Activated T-helper 1 cell treated with anti-CD3 and anti-CD28 coated beads, Interleukin-12 subunit alpha, Interleukin-12 subunit beta, Interleukin-2, Interleukin-4 antibody, amounts not matched to agents 30 ng/mL and 10 ng/mL and 1 ng/mL, durations not matched to agents 14 hours and 24 hours and 36 hours (primary cell): ENCODE measurements at regions not wholly inside any gene's neighbourhood (a gene's known extent, or its start where the extent isn't known, plus 50 kb on each side); places are given as distances from the start of the nearest gene placed in this dataset.

ENCODE experiments used
- DNase-seq: peaks from one replicate; pipeline ENCODE4 v3.0.0; 2021; ENCODE audit warnings: low spot score
- H3K27ac Mint-ChIP-seq: one replicate; pipeline ENCODE4 v1.8.0; 2021; ENCODE audit warnings: mild to moderate bottlenecking, mixed read lengths
- H3K27me3 Mint-ChIP-seq: one replicate; pipeline ENCODE4 v1.8.0; 2022; ENCODE audit warnings: mild to moderate bottlenecking, moderate library complexity, mixed read lengths; ENCODE audit not compliant: insufficient read depth
- H3K36me3 Mint-ChIP-seq: one replicate; pipeline ENCODE4 v1.8.0; 2021; ENCODE audit warnings: low read depth, mixed read lengths
- H3K4me1 Mint-ChIP-seq: one replicate; pipeline ENCODE4 v1.8.0; 2021; ENCODE audit warnings: low read depth, mixed read lengths
- H3K4me3 Mint-ChIP-seq: one replicate; pipeline ENCODE4 v1.8.0; 2021; ENCODE audit warnings: mild to moderate bottlenecking, moderate library complexity, mixed read lengths
- H3K9me3 Mint-ChIP-seq: one replicate; pipeline ENCODE4 v1.8.0; 2021; ENCODE audit warnings: mixed read lengths
- intact Hi-C: fragments of 100-400 bp; cut with micrococcal nuclease; formaldehyde crosslinking; loops from one replicate; pipeline ENCODE4 v1.15.1; 2024

GRCh38 chr5:128635379-128635778 lies 97.3 kb upstream of the FBN2 start:
- no peak for DNase-seq
- Mint-ChIP-seq H3K4me3 (no peak overlapping the region), H3K27ac (no peak overlapping the region), H3K4me1 (no peaks in the 10 kb centered on the region), H3K27me3 (no peaks in the 10 kb centered on the region), H3K9me3 (no peaks in the 10 kb centered on the region), H3K36me3 (no peaks in the 10 kb centered on the region)
- intact Hi-C loops, result no loop called here

- Mint-ChIP-seq H3K27ac (no peak overlapping the region), H3K4me3 (no peak overlapping the region), H3K36me3 (no peaks in the 10 kb centered on the region), H3K27me3 (no peaks in the 10 kb centered on the region), H3K9me3 (no peaks in the 10 kb centered on the region), H3K4me1 (no peaks in the 10 kb centered on the region)
- intact Hi-C loops, result no loop called here
- no peak for DNase-seq
Measured at GRCh38 chr5:128636361-128636760, 98.3 kb upstream of the FBN2 start.

- intact Hi-C loops, result no loop called here
- H3K27ac Mint-ChIP-seq, result no peak overlapping the region
- no peaks in the 10 kb centered on the region for H3K36me3 Mint-ChIP-seq
- DNase-seq, result no peak
- H3K4me3 Mint-ChIP-seq, result no peak overlapping the region
- no peaks in the 10 kb centered on the region for H3K9me3 Mint-ChIP-seq
- H3K27me3 Mint-ChIP-seq, result no peaks in the 10 kb centered on the region
- H3K4me1 Mint-ChIP-seq, result no peaks in the 10 kb centered on the region
Measured at GRCh38 chr5:128637031-128637430, 99.0 kb upstream of the FBN2 start.

- no peak overlapping the region for H3K27ac Mint-ChIP-seq
- no peak overlapping the region for H3K4me3 Mint-ChIP-seq
- no peaks in the 10 kb centered on the region for H3K36me3 Mint-ChIP-seq
- intact Hi-C loops, result no loop called here
- H3K9me3 Mint-ChIP-seq, result no peaks in the 10 kb centered on the region
- no peaks in the 10 kb centered on the region for H3K4me1 Mint-ChIP-seq
- no peak for DNase-seq
- H3K27me3 Mint-ChIP-seq, result peaks cover 2% of the 10 kb centered on the region
Measured at GRCh38 chr5:128641861-128642260, 103.8 kb upstream of the FBN2 start.

- Mint-ChIP-seq H3K27me3 (peaks cover 2% of the 10 kb centered on the region), H3K27ac (no peak overlapping the region), H3K36me3 (no peaks in the 10 kb centered on the region), H3K4me3 (no peak overlapping the region), H3K9me3 (no peaks in the 10 kb centered on the region), H3K4me1 (no peaks in the 10 kb centered on the region)
- intact Hi-C loops, result no loop called here
- no peak for DNase-seq
Measured at GRCh38 chr5:128644863-128645262, 106.8 kb upstream of the FBN2 start.

GRCh38 chr5:128645581-128645980 lies 107.5 kb upstream of the FBN2 start:
- intact Hi-C loops, result no loop called here
- no peaks in the 10 kb centered on the region for H3K9me3 Mint-ChIP-seq
- no peaks in the 10 kb centered on the region for H3K36me3 Mint-ChIP-seq
- H3K4me3 Mint-ChIP-seq, result no peak overlapping the region
- DNase-seq, result no peak
- peaks cover 2% of the 10 kb centered on the region for H3K27me3 Mint-ChIP-seq
- H3K4me1 Mint-ChIP-seq, result no peaks in the 10 kb centered on the region
- no peak overlapping the region for H3K27ac Mint-ChIP-seq

- no peaks in the 10 kb centered on the region for H3K9me3 Mint-ChIP-seq
Measured at GRCh38 chr5:128646176-128646575, 108.1 kb upstream of the FBN2 start.

GRCh38 chr5:128649192-128649591 lies 111.1 kb upstream of the FBN2 start:
- Mint-ChIP-seq H3K36me3 (no peaks in the 10 kb centered on the region), H3K4me1 (no peaks in the 10 kb centered on the region), H3K9me3 (peaks cover 4% of the 10 kb centered on the region), H3K4me3 (no peak overlapping the region), H3K27ac (no peak overlapping the region), H3K27me3 (no peaks in the 10 kb centered on the region)
- DNase-seq, result no peak
- intact Hi-C loops, result no loop called here

More at GRCh38 chr5:128646176-128646575, 108.1 kb upstream of the FBN2 start:
- H3K27ac Mint-ChIP-seq, result no peak overlapping the region
- DNase-seq, result no peak
- H3K4me3 Mint-ChIP-seq, result no peak overlapping the region
- no peaks in the 10 kb centered on the region for H3K36me3 Mint-ChIP-seq
- peaks cover 2% of the 10 kb centered on the region for H3K27me3 Mint-ChIP-seq
- H3K4me1 Mint-ChIP-seq, result no peaks in the 10 kb centered on the region
- intact Hi-C loops, result no loop called here

- Mint-ChIP-seq H3K4me3 (no peak overlapping the region), H3K9me3 (no peaks in the 10 kb centered on the region), H3K27me3 (no peaks in the 10 kb centered on the region), H3K27ac (no peak overlapping the region), H3K4me1 (no peaks in the 10 kb centered on the region), H3K36me3 (no peaks in the 10 kb centered on the region)
- DNase-seq, result no peak
- intact Hi-C loops, result no loop called here
Measured at GRCh38 chr5:128662997-128663396, 125.0 kb upstream of the FBN2 start.

GRCh38 chr5:128665747-128666355 lies 127.8 kb upstream of the FBN2 start:
- Mint-ChIP-seq H3K36me3 (no peaks in the 10 kb centered on the region), H3K9me3 (no peaks in the 10 kb centered on the region), H3K27ac (no peak overlapping the region), H3K4me3 (no peak overlapping the region), H3K27me3 (no peaks in the 10 kb centered on the region), H3K4me1 (no peaks in the 10 kb centered on the region)
- intact Hi-C loops, result no loop called here
- DNase-seq, result no peak

- no peaks in the 10 kb centered on the region for H3K27me3 Mint-ChIP-seq
- intact Hi-C loops, result no loop called here
- no peaks in the 10 kb centered on the region for H3K4me1 Mint-ChIP-seq
- H3K36me3 Mint-ChIP-seq, result no peaks in the 10 kb centered on the region
- no peak overlapping the region for H3K4me3 Mint-ChIP-seq
- DNase-seq, result no peak
- no peak overlapping the region for H3K27ac Mint-ChIP-seq
- H3K9me3 Mint-ChIP-seq, result no peaks in the 10 kb centered on the region
Measured at GRCh38 chr5:128667152-128667551, 129.1 kb upstream of the FBN2 start.

- H3K4me3 Mint-ChIP-seq, result no peak overlapping the region
- H3K4me1 Mint-ChIP-seq, result no peaks in the 10 kb centered on the region
- intact Hi-C loops, result no loop called here
- H3K36me3 Mint-ChIP-seq, result no peaks in the 10 kb centered on the region
- no peaks in the 10 kb centered on the region for H3K9me3 Mint-ChIP-seq
- H3K27ac Mint-ChIP-seq, result no peak overlapping the region
- no peak for DNase-seq
- H3K27me3 Mint-ChIP-seq, result no peaks in the 10 kb centered on the region
Measured at GRCh38 chr5:128667751-128668150, 129.7 kb upstream of the FBN2 start.

- no peaks in the 10 kb centered on the region for H3K36me3 Mint-ChIP-seq
- H3K9me3 Mint-ChIP-seq, result no peaks in the 10 kb centered on the region
- intact Hi-C loops, result no loop called here
- DNase-seq, result no peak
- H3K27ac Mint-ChIP-seq, result no peak overlapping the region
- H3K27me3 Mint-ChIP-seq, result peaks cover 3% of the 10 kb centered on the region
- no peaks in the 10 kb centered on the region for H3K4me1 Mint-ChIP-seq
- H3K4me3 Mint-ChIP-seq, result no peak overlapping the region
Measured at GRCh38 chr5:128668921-128669320, 130.9 kb upstream of the FBN2 start.

GRCh38 chr5:128669803-128670202 lies 131.8 kb upstream of the FBN2 start:
- DNase-seq, result no peak
- intact Hi-C loops, result no loop called here
- H3K4me1 Mint-ChIP-seq, result no peaks in the 10 kb centered on the region
- H3K9me3 Mint-ChIP-seq, result no peaks in the 10 kb centered on the region
- H3K27ac Mint-ChIP-seq, result no peak overlapping the region
- H3K27me3 Mint-ChIP-seq, result peaks cover 3% of the 10 kb centered on the region
- H3K36me3 Mint-ChIP-seq, result no peaks in the 10 kb centered on the region
- H3K4me3 Mint-ChIP-seq, result no peak overlapping the region
